Activated CD4-positive, alpha-beta T cell treated with anti-CD3 and anti-CD28 coated beads, Interleukin-2, amount 10 ng/mL, durations not matched to agents 24 days and 14 days (primary cell): ENCODE measurements at regions not wholly inside any gene's neighbourhood (a gene's known extent, or its start where the extent isn't known, plus 50 kb on each side); places are given as distances from the start of the nearest gene placed in this dataset.

Experiments used
- DNase-seq: peaks from one replicate; pipeline ENCODE4 v3.0.0; 2022
- H3K27ac Mint-ChIP-seq: one replicate; pipeline ENCODE4 v1.8.0; 2022; ENCODE audit warnings: mild to moderate bottlenecking, mixed read lengths
- H3K27me3 Mint-ChIP-seq: one replicate; pipeline ENCODE4 v1.8.0; 2022; ENCODE audit warnings: mixed read lengths
- H3K36me3 Mint-ChIP-seq: one replicate; pipeline ENCODE4 v1.8.0; 2022; ENCODE audit warnings: low read depth, mild to moderate bottlenecking, mixed read lengths
- H3K4me1 Mint-ChIP-seq: one replicate; pipeline ENCODE4 v1.8.0; 2021; ENCODE audit warnings: mixed read lengths
- H3K4me3 Mint-ChIP-seq: one replicate; pipeline ENCODE4 v1.8.0; 2022; ENCODE audit warnings: mild to moderate bottlenecking, moderate library complexity, mixed read lengths
- H3K9me3 Mint-ChIP-seq: one replicate; pipeline ENCODE4 v1.8.0; 2021; ENCODE audit warnings: mixed read lengths
- intact Hi-C: fragments of 100-400 bp; cut with micrococcal nuclease; formaldehyde crosslinking; loops from one replicate; pipeline ENCODE4 v1.15.1; 2023

- no peaks in the 10 kb centered on the region for H3K4me1 Mint-ChIP-seq
- H3K36me3 Mint-ChIP-seq, result no peaks in the 10 kb centered on the region
- intact Hi-C loops, result no loop called here
- H3K9me3 Mint-ChIP-seq, result no peaks in the 10 kb centered on the region
- no peaks in the 10 kb centered on the region for H3K27me3 Mint-ChIP-seq
- no peak for DNase-seq
- no peak overlapping the region for H3K27ac Mint-ChIP-seq
- H3K4me3 Mint-ChIP-seq, result no peak overlapping the region
Observed at GRCh38 chr18:37986665-37987064, 421.1 kb upstream of the CELF4 start.

- Mint-ChIP-seq H3K36me3 (no peaks in the 10 kb centered on the region), H3K27ac (no peak overlapping the region), H3K4me3 (no peak overlapping the region), H3K27me3 (no peaks in the 10 kb centered on the region), H3K4me1 (no peaks in the 10 kb centered on the region), H3K9me3 (no peaks in the 10 kb centered on the region)
- intact Hi-C loops, result no loop called here
- DNase-seq, result no peak
Observed at GRCh38 chr18:37985126-37985525, 419.5 kb upstream of the CELF4 start.

- H3K4me1 Mint-ChIP-seq, result no peaks in the 10 kb centered on the region
- no peaks in the 10 kb centered on the region for H3K36me3 Mint-ChIP-seq
- DNase-seq, result no peak
- intact Hi-C loops, result no loop called here
- H3K4me3 Mint-ChIP-seq, result no peak overlapping the region
- H3K27me3 Mint-ChIP-seq, result no peaks in the 10 kb centered on the region
- H3K27ac Mint-ChIP-seq, result no peak overlapping the region
- no peaks in the 10 kb centered on the region for H3K9me3 Mint-ChIP-seq
Observed at GRCh38 chr18:37980556-37980955, 415.0 kb upstream of the CELF4 start.

DNA sequence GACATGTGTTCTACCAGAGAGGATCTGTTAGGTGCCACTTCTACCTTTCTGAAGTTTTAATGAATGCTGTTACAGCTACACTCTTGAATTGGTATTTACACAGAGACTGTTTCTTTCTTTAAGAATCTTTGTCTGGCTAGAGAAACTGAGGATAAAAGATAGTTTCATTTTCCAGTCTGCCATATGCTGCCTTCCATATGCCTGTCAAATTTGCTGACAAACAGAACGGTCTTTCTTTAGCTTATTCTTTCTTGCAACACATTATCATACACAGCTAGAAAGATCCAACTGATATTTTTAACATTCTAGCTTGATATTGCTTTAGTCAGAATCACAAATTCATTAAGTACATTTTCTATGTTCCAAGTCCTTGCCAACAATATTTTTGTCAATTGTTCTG is 409.8 kb upstream of the CELF4 start:
- DNase-seq, result no peak
- no peaks in the 10 kb centered on the region for H3K4me1 Mint-ChIP-seq
- H3K27me3 Mint-ChIP-seq, result no peaks in the 10 kb centered on the region
- no peak overlapping the region for H3K27ac Mint-ChIP-seq
- H3K9me3 Mint-ChIP-seq, result no peaks in the 10 kb centered on the region
- no peaks in the 10 kb centered on the region for H3K36me3 Mint-ChIP-seq
- no peak overlapping the region for H3K4me3 Mint-ChIP-seq
- intact Hi-C loops, result no loop called here

GRCh38 chr18:37967261-37967660 is 401.7 kb upstream of the CELF4 start:
- H3K9me3 Mint-ChIP-seq, result peaks cover 3% of the 10 kb centered on the region
- intact Hi-C loops, result no loop called here
- no peaks in the 10 kb centered on the region for H3K27me3 Mint-ChIP-seq
- no peaks in the 10 kb centered on the region for H3K36me3 Mint-ChIP-seq
- no peaks in the 10 kb centered on the region for H3K4me1 Mint-ChIP-seq
- no peak overlapping the region for H3K4me3 Mint-ChIP-seq
- no peak for DNase-seq
- no peak overlapping the region for H3K27ac Mint-ChIP-seq

DNA sequence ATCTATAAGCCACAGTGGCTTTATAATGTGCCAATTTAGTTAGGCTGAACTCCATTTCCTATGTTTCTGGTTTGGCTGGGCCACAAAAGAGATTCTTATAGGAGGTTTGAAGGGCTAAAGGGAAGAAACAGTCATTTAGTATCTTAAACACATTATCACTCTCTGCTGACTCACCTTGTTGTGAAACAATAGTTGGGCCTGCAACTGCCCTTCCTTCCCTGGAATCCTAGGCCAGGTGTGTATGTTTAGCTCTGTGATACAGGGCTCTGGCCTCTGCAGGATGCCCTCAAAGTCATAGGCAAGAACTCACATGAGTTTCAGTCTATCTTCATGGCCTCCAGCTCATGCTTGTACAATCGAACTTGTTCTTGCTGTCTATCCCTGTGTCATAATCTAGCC is 400.0 kb upstream of the CELF4 start:
- intact Hi-C loops, result no loop called here
- no peaks in the 10 kb centered on the region for H3K36me3 Mint-ChIP-seq
- no peak overlapping the region for H3K27ac Mint-ChIP-seq
- H3K9me3 Mint-ChIP-seq, result peaks cover 3% of the 10 kb centered on the region
- no peaks in the 10 kb centered on the region for H3K4me1 Mint-ChIP-seq
- DNase-seq, result no peak
- H3K27me3 Mint-ChIP-seq, result no peaks in the 10 kb centered on the region
- no peak overlapping the region for H3K4me3 Mint-ChIP-seq

DNA sequence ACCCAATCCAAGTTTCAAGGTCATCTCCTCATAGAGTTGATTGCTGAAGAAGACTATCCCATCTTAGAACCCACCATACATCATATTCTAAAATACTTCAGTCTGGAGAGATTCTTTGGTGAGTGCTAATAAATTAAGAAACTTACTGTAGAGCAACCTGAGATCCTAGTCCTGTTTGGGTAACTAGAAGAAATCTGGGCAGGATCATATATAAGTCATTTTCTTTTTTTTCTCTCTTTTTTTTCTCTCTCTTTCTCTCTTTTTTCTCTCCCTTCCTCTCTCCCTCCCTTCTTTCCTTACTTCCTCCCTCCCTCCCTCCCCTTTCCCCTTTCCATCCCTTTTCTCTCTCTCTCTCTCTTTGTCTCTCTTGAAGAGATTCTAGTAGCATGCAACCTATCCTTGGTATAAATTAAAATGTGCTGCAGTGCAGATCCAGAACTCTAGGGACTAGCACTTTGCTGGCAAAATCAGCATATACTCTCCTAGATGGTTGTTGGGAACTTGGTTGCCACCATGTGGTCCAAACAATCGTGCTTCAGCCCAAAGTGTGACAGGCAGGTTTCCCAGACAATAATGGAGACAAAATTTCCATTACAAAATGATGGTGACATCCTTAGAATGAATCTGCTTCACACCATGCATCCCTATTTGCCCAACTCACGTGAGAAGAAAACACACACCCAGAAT is 399.4 kb upstream of the CELF4 start:
- H3K4me1 Mint-ChIP-seq, result no peaks in the 10 kb centered on the region

GRCh38 chr18:37963837-37964236 is 398.2 kb upstream of the CELF4 start:
- DNase-seq, result no peak
- Mint-ChIP-seq H3K27ac (no peak overlapping the region), H3K4me1 (no peaks in the 10 kb centered on the region), H3K4me3 (no peak overlapping the region), H3K9me3 (peaks cover 3% of the 10 kb centered on the region), H3K36me3 (no peaks in the 10 kb centered on the region), H3K27me3 (no peaks in the 10 kb centered on the region)
- intact Hi-C loops, result no loop called here

More for the DNA sequence above, 399.4 kb upstream of the CELF4 start:
- Mint-ChIP-seq H3K36me3 (no peaks in the 10 kb centered on the region), H3K9me3 (peaks cover 3% of the 10 kb centered on the region), H3K27me3 (no peaks in the 10 kb centered on the region), H3K27ac (no peak overlapping the region), H3K4me3 (no peak overlapping the region)
- no peak for DNase-seq
- intact Hi-C loops, result no loop called here

- intact Hi-C loops, result no loop called here
- DNase-seq, result no peak
- Mint-ChIP-seq H3K27me3 (no peaks in the 10 kb centered on the region), H3K4me1 (no peaks in the 10 kb centered on the region), H3K27ac (no peak overlapping the region), H3K36me3 (no peaks in the 10 kb centered on the region), H3K4me3 (no peak overlapping the region), H3K9me3 (peaks cover 3% of the 10 kb centered on the region)
Observed at GRCh38 chr18:37962316-37962966, 396.8 kb upstream of the CELF4 start.

- intact Hi-C loops, result no loop called here
- DNase-seq, result no peak
- H3K4me1 Mint-ChIP-seq, result no peaks in the 10 kb centered on the region
- H3K27me3 Mint-ChIP-seq, result no peaks in the 10 kb centered on the region
- H3K4me3 Mint-ChIP-seq, result no peak overlapping the region
- no peaks in the 10 kb centered on the region for H3K36me3 Mint-ChIP-seq
- H3K9me3 Mint-ChIP-seq, result no peaks in the 10 kb centered on the region
- H3K27ac Mint-ChIP-seq, result no peak overlapping the region
Observed at GRCh38 chr18:37958499-37958898, 392.9 kb upstream of the CELF4 start.

DNA sequence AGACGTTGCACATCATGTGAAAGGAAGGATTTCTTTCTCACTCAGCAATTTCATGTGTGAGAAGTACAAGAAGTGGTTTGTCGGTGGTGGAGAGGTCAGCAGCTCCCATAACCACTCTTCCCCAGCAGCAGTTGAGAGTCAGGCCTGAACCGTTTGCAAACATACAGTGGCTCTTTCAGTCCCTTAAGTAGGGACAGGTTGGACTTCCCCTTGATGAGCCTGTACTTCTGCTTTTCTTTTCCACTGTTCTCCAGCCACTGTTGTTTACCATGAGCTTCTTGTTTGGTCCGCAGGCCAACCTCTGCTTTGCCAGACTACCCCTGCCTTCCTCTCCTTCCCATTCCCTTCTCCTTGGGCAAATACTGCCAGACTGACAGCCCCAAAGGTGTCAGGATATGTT is 391.3 kb upstream of the CELF4 start:
- H3K27ac Mint-ChIP-seq, result no peak overlapping the region
- DNase-seq, result no peak
- intact Hi-C loops, result no loop called here
- H3K27me3 Mint-ChIP-seq, result no peaks in the 10 kb centered on the region
- H3K4me3 Mint-ChIP-seq, result no peak overlapping the region
- no peaks in the 10 kb centered on the region for H3K4me1 Mint-ChIP-seq
- H3K9me3 Mint-ChIP-seq, result no peaks in the 10 kb centered on the region
- no peaks in the 10 kb centered on the region for H3K36me3 Mint-ChIP-seq

DNA sequence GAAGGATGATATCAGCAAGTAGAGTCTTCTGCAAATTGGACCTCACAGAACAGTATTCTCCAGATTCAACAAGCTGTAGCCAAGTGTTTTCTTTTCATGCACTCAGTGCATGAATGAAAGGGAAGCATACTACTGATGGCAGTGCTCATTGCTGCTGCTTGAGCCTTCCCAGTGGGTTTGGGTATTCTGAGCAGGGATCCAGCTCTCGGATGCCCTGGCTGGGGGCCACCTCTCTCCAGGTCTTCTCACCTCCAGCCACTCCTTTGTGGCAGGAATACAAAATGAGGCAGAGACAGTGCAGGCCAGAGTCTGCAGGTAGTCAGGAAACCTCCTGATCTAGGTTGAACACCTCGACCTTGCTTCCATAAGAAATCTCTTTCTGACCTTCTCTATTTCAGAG is 390.4 kb upstream of the CELF4 start:
- no peaks in the 10 kb centered on the region for H3K4me1 Mint-ChIP-seq
- no peaks in the 10 kb centered on the region for H3K9me3 Mint-ChIP-seq
- no peak overlapping the region for H3K27ac Mint-ChIP-seq
- H3K36me3 Mint-ChIP-seq, result no peaks in the 10 kb centered on the region
- no peak overlapping the region for H3K4me3 Mint-ChIP-seq
- H3K27me3 Mint-ChIP-seq, result no peaks in the 10 kb centered on the region
- intact Hi-C loops, result no loop called here
- no peak for DNase-seq

DNA sequence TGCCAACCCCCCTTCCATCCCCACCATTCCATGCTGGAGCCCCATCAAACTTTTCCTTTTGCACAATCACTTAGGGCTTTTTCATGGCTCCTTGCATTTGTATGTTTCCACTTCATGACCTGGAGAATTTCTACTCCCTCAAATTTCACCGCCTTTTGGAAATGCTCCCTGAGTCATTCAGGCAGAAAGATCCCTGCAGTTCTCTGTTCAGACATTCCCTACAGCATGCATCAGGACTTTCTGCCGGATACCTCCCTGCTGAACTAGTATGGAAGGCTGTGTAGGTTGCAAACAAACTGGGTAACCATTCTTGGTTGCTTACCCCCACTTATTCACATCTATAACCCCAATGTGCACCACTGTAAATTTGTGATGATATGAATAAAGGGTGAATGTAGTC is 389.6 kb upstream of the CELF4 start:
- intact Hi-C loops, result no loop called here
- DNase-seq, result no peak
- Mint-ChIP-seq H3K27me3 (no peaks in the 10 kb centered on the region), H3K9me3 (no peaks in the 10 kb centered on the region), H3K36me3 (no peaks in the 10 kb centered on the region), H3K27ac (no peak overlapping the region), H3K4me3 (no peak overlapping the region), H3K4me1 (no peaks in the 10 kb centered on the region)

DNA sequence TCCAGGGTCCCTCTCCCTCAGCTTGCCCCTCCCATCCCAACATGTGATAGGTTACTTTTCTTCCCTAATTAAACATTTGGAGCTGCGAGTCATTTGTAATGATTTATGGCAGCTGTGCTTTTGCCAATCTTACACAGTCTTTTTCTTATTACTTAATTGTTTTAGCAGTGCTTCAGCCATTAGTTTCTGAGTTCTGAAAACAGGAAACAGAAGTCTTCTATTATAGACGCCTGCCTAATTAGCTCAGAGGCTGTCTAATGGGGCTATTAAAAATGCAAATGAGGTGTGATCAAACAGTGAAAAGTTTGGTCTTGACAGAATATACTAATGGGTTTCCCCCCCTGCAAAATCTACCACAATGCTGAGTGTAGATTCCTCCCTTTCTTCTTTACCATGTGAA is 388.3 kb upstream of the CELF4 start:
- no peak for DNase-seq
- Mint-ChIP-seq H3K27ac (no peak overlapping the region), H3K4me3 (no peak overlapping the region), H3K9me3 (no peaks in the 10 kb centered on the region), H3K27me3 (no peaks in the 10 kb centered on the region), H3K4me1 (no peaks in the 10 kb centered on the region), H3K36me3 (no peaks in the 10 kb centered on the region)
- intact Hi-C loops, result no loop called here

DNA sequence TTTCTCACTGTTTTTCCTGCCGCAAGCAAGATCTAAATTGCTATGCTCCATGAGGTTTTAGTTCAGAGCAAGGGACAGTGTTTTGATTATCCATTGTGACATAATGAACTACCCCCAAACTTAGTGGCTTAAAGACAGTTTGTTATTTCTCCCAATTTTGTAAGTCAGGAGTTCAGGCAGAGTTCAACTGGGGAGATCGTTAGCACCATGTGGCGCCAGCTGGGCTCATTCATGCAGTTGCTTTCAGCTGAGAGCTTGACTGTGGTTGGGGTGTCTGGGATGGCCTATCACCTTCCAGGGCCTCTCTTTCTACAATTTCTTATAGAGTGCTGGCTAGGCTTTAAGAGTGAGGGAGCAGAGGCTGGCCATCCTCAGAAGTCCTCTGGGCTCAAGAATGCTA is 382.9 kb upstream of the CELF4 start:
- Mint-ChIP-seq H3K9me3 (no peaks in the 10 kb centered on the region), H3K4me1 (no peaks in the 10 kb centered on the region), H3K36me3 (no peaks in the 10 kb centered on the region), H3K27ac (no peak overlapping the region), H3K4me3 (no peak overlapping the region), H3K27me3 (no peaks in the 10 kb centered on the region)
- intact Hi-C loops, result no loop called here
- no peak for DNase-seq
